SIG-M5 (cell line): ENCODE measurements at regions not wholly inside any gene's neighbourhood (a gene's known extent, or its start where the extent isn't known, plus 50 kb on each side); places are given as distances from the start of the nearest gene placed in this dataset.

Experiments
- DNase-seq: peaks from one replicate; lab custom pipeline; 2025; lab: John Stamatoyannopoulos, UW

- DNase-seq: no peak
Measured at GRCh38 chr13:58048670-58049069, 417.1 kb downstream of the PCDH17 start.

- no peak for DNase-seq
Measured at GRCh38 chr13:58051396-58051795, 419.9 kb downstream of the PCDH17 start.

- DNase-seq: no peak
Measured at GRCh38 chr13:58051807-58052375, 420.3 kb downstream of the PCDH17 start.

- no peak for DNase-seq
Measured at GRCh38 chr13:58056426-58056825, 424.9 kb downstream of the PCDH17 start.

- no peak for DNase-seq
Measured at GRCh38 chr13:58059624-58060023, 428.1 kb downstream of the PCDH17 start.

- no peak for DNase-seq
Measured at GRCh38 chr13:58080806-58081205, 449.3 kb downstream of the PCDH17 start.

GRCh38 chr13:58081301-58081820 is 449.8 kb downstream of the PCDH17 start:
- no peak for DNase-seq

- no peak for DNase-seq
Measured at GRCh38 chr13:58083064-58083463, 451.5 kb downstream of the PCDH17 start.

- no peak for DNase-seq
Measured at GRCh38 chr13:58085274-58085673, 453.7 kb downstream of the PCDH17 start.

GRCh38 chr13:58085819-58086218 is 454.3 kb downstream of the PCDH17 start:
- peak; percentile 36 for DNase-seq

- DNase-seq: no peak
Measured at GRCh38 chr13:58087566-58087965, 456.0 kb downstream of the PCDH17 start.

- no peak for DNase-seq
Measured at GRCh38 chr13:58093394-58093793, 461.9 kb downstream of the PCDH17 start.

GRCh38 chr13:58097831-58098230 is 466.3 kb downstream of the PCDH17 start:
- no peak for DNase-seq

GRCh38 chr13:58119351-58119750 is 487.8 kb downstream of the PCDH17 start:
- DNase-seq: no peak

GRCh38 chr13:58119804-58120203 is 488.3 kb downstream of the PCDH17 start:
- DNase-seq: no peak

- no peak for DNase-seq
Measured at GRCh38 chr13:58126496-58126895, 495.0 kb downstream of the PCDH17 start.

GRCh38 chr13:58134012-58134411 is 502.5 kb downstream of the PCDH17 start:
- DNase-seq: no peak

- DNase-seq: no peak
Measured at GRCh38 chr13:58134525-58134924, 503.0 kb downstream of the PCDH17 start.

- no peak for DNase-seq
Measured at GRCh38 chr13:58142952-58143351, 511.4 kb downstream of the PCDH17 start.

GRCh38 chr13:58144616-58145015 is 513.1 kb downstream of the PCDH17 start:
- DNase-seq: no peak

GRCh38 chr13:58151452-58151851 is 519.9 kb downstream of the PCDH17 start:
- DNase-seq: no peak

- DNase-seq: no peak
Measured at GRCh38 chr13:58160980-58161379, 529.4 kb downstream of the PCDH17 start.

GRCh38 chr13:58165617-58166016 is 534.1 kb downstream of the PCDH17 start:
- no peak for DNase-seq

GRCh38 chr13:58181111-58181510 is 549.6 kb downstream of the PCDH17 start:
- DNase-seq: no peak
